IPS-18c (cell line): ENCODE measurements at regions not wholly inside any gene's neighbourhood (a gene's known extent, or its start where the extent isn't known, plus 50 kb on each side); places are given as distances from the start of the nearest gene placed in this dataset.

Experiments
- H3K4me3 ChIP-seq: 2 replicates; pipeline ENCODE4 v1.7.0; 2013; ENCODE audit warnings: low read depth, mild to moderate bottlenecking, low read length, moderate library complexity; ENCODE audit not compliant: insufficient read depth
- H3K9me3 ChIP-seq: one replicate; pipeline ENCODE4 v1.6.1; 2013; ENCODE audit warnings: mild to moderate bottlenecking, low read length, moderate library complexity; ENCODE audit not compliant: control insufficient read depth, insufficient read depth

DNA sequence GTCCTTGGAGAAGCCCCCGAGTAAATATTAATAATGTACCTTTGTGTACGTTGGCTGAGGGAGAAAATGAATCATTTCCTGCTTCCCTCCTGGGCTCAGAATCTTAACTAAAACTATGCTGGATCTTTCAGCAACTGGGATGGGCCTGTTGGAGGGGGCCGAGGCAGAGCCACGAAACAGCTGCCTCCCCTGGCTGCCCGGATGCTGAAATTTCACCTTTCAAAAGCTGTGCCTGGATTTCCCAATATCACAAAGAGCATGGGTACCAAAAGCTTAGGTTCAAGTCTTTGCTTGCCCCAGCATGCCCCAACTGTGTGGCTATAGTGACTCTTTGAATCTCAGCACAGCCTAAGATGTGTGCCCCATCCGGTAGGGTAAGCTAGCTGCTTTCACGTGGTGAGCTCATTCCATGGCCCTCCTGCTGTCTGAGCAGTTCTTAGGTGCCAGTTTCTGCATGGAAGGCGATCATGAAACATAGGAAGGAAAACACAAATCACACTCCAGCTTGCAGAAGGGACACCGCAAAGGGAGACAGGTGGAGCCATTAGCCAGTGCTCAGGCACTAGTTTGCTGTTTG is 473.5 kb downstream of the PTPRU start:
- no peak overlapping the region for H3K4me3 ChIP-seq

DNA sequence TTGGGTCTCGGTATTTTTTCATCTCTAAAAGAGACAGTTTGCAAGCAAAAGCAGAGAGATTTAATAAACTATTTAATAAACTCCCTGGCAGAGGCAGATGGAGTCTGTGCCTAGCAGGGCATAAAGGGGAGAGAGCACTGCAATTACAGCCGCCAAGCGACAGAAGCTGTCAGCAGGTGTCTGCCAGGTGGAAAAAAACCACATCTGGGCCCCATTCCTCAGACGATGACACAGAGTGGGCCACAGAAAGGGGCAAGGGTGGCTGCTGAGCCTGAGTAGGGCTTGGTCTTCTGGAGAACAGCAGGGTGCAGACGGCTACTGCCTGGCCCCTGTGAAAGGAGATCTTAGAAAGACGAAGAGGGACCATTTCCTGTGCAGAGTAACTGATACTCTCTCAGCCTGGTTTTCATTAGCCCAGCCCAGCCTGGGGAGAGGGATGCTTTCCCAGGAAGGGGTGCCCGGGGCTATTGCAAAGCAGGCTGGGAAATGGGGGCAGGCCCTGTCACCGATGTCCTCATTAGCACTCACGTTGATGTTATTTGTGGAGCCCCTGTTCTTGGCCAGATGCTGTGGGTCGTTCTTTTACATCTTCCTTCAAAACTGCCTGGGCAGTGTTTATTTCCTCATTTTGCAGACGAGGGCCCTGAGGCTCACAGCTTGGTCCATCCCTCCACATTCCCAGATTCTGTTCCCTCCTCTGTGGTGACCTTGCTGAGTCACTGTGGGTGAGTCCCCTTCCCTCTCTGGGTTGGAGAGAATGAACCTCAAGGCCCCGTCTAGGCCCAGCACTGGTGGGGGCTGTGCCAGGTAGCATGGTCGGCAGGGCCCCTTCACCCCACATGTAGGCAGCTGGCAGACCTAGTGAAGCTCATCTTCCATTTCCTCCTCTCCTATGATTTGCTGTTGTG is 472.7 kb downstream of the PTPRU start:
- H3K4me3 ChIP-seq: no peak overlapping the region

More for the DNA sequence above, 473.5 kb downstream of the PTPRU start:
- H3K9me3 ChIP-seq: no peaks in the 10 kb centered on the region

DNA sequence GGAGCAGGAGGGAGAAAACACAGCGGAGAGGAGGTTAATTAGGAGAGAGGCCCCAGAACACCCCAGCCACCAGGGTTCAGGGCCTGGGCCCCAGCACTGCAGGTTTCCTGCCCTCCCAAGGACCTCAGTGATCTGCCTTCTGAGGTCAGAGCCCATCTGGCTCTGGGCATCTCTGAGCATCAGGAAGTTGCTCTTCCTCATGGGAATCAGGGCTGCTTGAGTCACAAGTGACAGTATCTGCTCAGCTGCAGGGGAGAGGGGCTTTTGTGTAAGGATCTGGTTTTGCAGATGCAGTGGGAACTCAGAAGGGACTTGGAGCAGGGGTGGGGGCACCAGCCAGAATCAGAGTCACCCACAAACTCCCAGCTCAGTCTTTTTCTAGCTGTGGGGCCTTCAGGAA is 472.1 kb downstream of the PTPRU start:
- no peak overlapping the region for H3K4me3 ChIP-seq

More for the DNA sequence above, 472.7 kb downstream of the PTPRU start:
- no peaks in the 10 kb centered on the region for H3K9me3 ChIP-seq

DNA sequence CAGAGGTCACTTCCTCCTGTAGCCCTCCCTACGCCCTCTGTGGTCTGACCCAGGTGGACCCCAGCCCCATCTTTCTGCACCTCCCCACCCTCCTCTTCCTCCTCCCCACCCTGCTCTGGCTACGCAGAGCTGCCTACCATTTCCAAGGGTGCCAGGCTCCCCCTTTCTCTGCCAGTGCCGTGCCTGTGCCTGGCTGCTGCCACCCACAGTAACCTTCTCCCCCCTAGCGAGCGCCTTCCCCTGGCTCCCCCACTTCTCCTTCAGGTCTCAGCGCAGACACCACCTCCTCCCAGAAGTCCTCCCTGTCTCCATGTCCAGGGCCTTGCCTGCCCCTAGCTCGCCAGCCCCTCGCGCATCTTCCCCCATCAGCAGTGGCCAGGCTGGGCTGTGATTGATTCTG is 471.5 kb downstream of the PTPRU start:
- H3K9me3 ChIP-seq: no peaks in the 10 kb centered on the region
- no peak overlapping the region for H3K4me3 ChIP-seq

More for the DNA sequence above, 472.1 kb downstream of the PTPRU start:
- no peaks in the 10 kb centered on the region for H3K9me3 ChIP-seq

DNA sequence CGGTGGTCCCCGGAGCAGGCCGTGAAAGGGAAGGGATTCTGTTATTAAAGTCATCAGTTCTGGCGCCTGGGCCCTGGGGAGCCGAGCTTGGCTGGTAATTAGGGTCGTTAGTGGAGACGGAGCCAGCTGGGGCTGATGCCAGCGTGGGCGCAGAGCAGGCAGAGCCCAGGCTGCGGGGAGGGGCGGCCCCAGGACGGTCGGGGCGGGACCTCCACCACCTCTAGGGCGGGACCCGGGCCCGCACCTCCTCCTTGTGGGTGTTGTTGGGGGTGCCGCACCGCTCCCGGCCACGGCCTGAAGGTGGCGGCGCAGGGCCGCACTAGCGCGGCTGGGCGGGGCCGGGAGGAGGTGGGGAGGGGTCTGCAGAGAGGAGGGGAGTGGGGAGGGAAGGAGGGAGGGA is 470.6 kb downstream of the PTPRU start:
- Histone ChIP-seq H3K9me3 (no peaks in the 10 kb centered on the region), H3K4me3 (peak overlapping the region; percentile 56)

DNA sequence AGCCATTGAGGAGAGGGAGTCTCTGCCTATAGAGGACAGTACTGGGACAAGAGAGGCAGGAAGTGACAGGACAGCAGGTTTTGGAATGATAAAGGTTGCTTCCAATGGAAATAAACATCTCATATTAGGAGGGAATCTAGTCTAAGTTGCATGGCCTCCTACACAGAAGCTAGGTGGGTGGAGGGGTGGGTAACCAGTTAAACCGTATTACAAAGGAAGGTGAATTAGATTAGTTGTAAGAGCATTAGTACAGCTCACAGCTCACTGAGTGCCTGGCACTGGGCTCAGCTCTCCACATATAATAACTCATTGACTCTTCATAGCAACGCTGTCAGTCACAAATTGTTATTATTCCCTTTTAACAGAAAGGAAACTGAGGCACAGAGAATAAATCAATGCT is 468.1 kb downstream of the PTPRU start:
- Histone ChIP-seq H3K9me3 (no peaks in the 10 kb centered on the region), H3K4me3 (no peak overlapping the region)

DNA sequence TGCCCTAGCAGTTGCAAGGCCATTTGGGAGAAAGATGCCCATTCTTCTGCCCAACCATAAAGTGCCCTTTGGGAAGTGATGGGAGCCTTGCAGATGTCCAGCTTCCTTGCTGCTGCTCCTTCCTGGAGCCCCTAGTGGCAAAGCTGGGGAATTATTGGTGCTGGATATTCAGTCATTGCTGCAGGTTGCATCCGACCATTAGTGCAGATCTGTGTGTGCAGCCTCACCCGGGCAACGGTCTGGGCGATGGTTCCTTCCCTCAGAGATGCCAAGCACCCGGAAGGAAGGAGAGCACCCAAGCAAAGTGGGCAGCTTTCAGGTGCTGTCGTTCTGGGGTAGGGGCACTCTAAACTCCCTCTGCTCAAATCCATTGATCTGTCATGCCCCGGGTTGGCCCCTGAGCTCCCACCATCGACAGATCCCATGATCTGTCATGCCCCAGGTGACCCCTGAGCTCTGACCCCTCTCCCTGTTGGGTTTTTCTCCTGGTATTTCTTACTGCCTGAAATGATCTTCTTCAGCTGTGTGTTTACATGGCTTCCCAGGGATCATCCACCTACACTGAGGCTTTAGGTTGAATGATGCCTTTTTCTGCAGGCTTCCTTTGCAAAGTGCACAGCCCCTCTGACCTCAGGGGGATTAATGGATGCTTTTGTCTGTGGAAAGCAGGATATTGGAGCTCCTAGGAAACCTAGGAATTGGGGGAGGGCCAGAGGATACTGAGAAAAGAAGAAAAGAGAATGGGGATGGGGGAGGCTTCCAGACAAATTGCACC is 467.5 kb downstream of the PTPRU start:
- Histone ChIP-seq H3K9me3 (no peaks in the 10 kb centered on the region), H3K4me3 (no peak overlapping the region)

DNA sequence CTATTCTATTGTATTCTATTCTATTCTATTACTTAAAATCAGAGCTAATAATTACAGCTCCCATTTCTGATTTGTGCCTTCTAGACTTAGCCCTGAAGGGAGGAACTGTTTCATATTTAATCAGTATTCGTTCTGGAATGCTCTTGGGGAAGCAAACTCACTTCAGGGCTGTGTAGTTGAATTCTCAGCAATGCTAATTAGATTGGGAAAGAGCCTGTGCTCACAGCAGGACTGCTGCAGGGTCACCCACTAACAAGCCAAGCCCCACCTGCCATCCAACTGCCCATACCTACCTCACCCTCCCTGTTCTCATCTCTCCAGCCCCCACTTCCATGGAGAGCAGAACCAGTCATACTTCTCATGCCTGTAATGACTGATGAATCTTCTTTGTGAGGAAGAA is 464.2 kb downstream of the PTPRU start:
- no peaks in the 10 kb centered on the region for H3K9me3 ChIP-seq
- no peak overlapping the region for H3K4me3 ChIP-seq

DNA sequence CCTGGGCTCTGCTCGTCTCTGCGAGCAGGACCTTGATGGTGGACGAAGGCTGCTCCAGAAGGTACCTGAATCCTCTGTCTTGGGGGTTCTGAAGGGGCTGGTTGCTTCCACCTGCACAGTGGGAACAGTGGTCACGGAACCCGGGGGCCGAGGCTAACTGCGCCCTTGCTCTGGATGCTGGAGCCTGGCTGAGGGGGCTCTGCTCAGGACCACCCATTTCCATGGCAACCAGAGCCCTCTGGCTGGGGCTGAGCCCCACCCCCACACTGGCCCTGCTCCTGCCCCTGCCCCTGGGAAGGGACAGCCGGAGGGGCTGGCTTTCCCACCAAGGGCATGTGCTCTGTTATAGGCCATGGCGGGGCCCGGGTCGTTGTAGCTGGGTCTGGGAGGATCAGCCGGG is 462.3 kb downstream of the PTPRU start:
- no peak overlapping the region for H3K4me3 ChIP-seq
- no peaks in the 10 kb centered on the region for H3K9me3 ChIP-seq

DNA sequence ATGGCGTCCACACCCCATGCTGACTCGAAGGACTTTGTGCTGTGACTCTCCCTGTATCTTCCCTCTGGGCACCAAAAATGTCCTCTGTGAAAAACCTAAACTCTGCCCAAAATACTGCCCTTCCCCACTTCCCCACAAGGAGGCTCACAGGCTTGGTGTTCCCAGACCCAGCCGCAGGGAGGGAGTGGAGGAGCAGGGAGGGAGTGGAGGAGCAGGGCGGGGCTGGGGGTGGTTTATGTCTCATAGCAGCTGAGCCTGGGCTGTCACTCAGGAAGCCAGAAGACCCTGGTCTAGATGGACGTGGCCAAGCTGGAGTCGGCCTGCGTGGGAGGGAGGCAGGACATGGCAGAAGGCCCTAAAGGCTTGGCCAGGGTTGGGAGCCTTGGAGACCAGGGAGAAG is 461.7 kb downstream of the PTPRU start:
- Histone ChIP-seq H3K4me3 (no peak overlapping the region), H3K9me3 (no peaks in the 10 kb centered on the region)

DNA sequence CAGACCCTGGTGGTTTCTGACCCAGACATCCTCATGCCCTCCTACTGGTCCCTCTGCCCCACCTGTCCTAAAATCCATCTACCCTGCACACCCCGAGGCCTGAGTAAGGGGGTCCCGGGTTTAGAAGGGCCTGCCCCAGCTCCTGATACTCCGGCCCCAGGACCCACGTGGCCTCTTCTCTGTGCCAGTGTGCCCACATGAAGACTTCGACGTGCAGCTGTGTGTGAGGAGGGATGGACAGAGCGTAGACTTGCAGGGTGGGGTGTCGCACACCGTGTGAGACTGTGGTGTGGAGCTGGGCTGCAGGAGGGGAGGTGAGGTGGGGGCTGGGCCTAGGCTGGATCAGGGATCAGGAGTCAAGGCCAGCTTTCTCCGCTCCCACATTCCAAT is 461.1 kb downstream of the PTPRU start:
- Histone ChIP-seq H3K9me3 (no peaks in the 10 kb centered on the region), H3K4me3 (no peak overlapping the region)

DNA sequence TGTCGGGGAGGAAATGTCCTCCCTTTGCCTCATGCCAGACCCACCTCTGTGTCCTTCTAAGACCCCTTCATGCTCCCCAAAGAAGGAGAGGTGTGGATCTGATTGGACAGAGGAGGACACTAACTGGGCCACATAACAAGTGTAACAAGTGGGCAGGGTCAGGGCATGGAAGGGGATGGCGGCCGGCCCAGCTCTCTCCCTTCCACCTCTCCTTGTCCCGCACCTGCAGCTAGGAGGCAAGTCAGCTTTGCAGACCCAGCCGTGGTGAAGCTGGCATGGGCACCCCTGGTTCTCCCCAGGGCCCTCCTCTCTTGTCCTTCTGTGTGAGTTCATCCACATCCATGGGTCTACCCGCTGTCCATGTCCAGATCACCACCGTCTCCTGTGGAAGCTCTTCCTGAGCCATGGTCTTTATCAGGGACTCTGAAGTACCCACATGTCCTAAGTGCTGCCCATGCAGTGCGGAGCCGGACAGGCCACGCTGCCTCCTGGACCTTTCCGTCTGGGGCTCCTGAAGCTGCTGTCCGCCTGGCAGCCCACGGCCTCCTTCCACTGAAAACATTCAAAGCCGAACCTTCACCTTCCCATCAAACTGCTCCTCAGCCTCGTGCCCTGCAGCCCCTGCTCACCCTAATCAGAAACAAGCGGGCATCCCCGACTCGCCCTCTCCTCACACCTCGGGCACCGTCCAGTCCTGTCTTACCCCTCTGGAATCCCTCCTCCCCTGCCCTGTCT is 460.5 kb downstream of the PTPRU start:
- H3K9me3 ChIP-seq: no peaks in the 10 kb centered on the region
- H3K4me3 ChIP-seq: no peak overlapping the region

DNA sequence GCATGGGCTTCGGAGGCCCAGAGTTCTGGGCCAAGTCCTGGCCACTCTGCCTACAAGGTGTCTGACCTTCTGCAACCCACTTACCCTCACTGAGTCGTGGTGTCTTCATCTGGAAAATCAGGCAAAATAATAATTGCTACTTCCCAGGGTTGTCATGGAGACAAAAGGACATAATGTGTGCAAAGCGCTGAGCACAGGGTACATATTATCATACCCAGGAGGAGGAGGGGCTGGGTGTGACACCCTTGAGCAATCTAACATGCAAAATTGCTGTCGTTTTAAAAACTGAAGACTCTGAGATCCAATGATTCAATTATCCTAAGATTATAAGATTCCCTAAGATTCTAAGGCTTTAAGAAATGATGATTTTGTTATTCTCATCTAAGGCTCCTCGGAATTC is 459.5 kb downstream of the PTPRU start:
- Histone ChIP-seq H3K4me3 (no peak overlapping the region), H3K9me3 (no peaks in the 10 kb centered on the region)

DNA sequence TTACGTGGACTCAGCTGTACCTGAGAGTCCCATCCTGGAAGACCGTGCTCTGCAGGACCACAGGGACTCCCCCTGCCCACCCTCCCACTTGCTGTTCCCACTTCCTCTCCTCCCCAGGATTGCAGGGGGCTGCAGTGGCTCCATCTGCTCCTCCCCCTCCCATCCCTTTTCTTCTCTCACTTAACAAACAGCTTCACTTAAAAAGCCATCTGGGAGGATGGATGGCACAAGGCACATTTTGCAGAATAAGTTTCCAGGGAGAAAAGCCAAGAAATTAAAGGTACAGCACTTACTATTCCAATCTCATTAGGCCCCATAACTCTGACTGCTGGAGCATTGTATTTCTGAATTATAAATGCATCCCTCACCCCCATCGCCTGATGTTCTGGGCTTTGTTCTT is 458.7 kb downstream of the PTPRU start:
- no peaks in the 10 kb centered on the region for H3K9me3 ChIP-seq
- H3K4me3 ChIP-seq: no peak overlapping the region

DNA sequence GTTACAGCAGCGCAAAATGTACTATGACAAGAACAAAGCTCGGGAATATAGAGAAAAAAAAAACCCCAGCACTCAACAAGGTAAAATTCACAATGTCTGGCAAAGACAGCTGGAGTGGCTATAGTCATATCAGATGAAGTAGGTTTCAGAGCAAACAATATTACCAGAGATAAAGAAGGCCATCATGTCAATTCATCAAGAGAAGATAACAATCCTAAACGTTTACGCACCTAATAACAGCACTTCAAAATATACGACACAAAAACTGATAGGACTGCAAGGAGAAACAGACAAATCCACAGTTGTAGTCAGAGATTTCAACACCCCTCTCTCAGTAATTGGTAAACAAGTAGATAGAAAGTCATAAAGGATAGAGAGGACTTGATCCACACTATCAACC is 455.2 kb downstream of the PTPRU start:
- Histone ChIP-seq H3K9me3 (no peaks in the 10 kb centered on the region), H3K4me3 (no peak overlapping the region)

DNA sequence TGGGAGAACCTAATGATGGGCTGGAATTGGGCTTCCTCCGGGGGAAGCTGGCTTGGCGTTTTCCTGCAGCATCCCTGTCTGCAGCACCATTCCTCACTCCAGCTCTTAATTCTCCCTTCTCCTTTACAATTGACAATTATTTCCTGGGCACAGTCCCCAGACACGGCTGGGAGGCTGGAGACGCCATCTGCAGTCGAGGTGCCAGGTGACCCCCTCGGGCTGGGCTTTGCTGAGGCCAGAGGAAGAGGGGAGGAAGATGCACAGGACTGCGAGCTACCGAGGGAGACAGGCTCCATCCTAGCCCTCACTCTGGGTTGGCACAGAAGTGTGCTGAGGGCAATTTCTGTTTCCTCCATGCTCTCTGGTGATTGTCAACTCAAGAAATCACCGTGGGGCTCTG is 453.8 kb downstream of the PTPRU start:
- H3K9me3 ChIP-seq: no peaks in the 10 kb centered on the region
- H3K4me3 ChIP-seq: no peak overlapping the region

DNA sequence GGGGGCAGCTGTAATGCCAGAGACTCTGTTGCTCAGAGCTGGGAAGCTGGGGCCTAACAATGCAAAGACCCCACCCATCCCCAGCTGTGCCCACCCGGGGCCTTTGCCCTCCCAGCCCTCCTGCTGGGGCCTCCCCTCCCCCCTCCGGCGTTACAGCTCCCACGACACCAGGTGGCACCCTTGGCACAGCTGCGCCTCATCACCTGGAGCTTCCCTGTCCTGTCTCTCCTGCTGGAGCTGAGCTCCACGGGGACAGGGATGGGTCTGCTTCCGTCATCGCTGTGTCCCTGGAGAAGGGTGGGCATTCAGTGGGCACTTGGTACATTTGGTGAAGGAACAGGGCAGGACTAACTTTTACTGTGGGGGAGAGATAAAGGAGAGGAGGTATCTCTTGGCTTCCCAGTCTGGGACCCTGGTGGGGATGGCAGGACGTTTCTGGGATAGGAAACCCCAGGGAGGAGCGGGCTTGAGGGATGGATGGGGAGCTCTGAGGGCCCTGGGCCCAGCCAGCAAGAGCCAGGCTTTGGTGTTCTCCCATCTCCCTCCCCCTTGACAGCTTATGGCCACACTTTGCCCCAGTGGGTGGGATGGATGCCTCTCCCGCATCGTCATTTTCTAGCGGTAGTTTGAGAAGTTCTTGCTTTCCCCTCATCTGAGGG is 453.2 kb downstream of the PTPRU start:
- H3K4me3 ChIP-seq: no peak overlapping the region
- H3K9me3 ChIP-seq: no peaks in the 10 kb centered on the region
